ENCODE measurements at regions not wholly inside any gene's neighbourhood (a gene's known extent, or its start where the extent isn't known, plus 50 kb on each side); places are given as distances from the start of the nearest gene placed in this dataset.

DNA sequence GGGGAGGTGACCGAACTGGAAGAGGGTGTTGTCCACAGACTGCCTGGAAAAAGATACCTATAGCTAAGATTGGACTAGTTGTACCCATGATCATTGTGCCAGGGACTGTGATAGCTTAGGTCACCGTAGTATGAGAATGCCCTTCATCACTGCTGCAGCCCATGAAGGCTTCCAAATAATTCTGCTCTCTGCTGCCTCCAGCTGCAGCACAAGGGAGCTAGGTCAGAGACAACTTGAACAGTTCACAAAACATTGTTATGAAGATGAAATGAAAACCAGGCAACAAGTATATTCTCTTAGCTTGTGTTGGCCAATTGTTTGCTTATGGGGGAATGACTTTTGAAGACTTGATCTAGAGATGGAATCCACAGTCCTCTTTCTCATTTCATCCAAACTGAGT is 246.7 kb downstream of the MRPL39 start:
- Histone ChIP-seq H3K36me3 (no peaks in the 10 kb centered on the region), H3K4me1 (peaks cover 11% of the 10 kb centered on the region), H3K27me3 (no peaks in the 10 kb centered on the region), H3K9me3 (no peaks in the 10 kb centered on the region), H3K4me3 (ENCODE audit: low read depth, low read length) (no peak overlapping the region)
- DNase-seq = no peak
- TF ChIP-seq, protein P1, sequence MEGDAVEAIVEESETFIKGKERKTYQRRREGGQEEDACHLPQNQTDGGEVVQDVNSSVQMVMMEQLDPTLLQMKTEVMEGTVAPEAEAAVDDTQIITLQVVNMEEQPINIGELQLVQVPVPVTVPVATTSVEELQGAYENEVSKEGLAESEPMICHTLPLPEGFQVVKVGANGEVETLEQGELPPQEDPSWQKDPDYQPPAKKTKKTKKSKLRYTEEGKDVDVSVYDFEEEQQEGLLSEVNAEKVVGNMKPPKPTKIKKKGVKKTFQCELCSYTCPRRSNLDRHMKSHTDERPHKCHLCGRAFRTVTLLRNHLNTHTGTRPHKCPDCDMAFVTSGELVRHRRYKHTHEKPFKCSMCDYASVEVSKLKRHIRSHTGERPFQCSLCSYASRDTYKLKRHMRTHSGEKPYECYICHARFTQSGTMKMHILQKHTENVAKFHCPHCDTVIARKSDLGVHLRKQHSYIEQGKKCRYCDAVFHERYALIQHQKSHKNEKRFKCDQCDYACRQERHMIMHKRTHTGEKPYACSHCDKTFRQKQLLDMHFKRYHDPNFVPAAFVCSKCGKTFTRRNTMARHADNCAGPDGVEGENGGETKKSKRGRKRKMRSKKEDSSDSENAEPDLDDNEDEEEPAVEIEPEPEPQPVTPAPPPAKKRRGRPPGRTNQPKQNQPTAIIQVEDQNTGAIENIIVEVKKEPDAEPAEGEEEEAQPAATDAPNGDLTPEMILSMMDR (IDR thresholded peaks at IDR 0.05; ENCODE audit: low read depth, low read length) = peak; percentile 52

DNA sequence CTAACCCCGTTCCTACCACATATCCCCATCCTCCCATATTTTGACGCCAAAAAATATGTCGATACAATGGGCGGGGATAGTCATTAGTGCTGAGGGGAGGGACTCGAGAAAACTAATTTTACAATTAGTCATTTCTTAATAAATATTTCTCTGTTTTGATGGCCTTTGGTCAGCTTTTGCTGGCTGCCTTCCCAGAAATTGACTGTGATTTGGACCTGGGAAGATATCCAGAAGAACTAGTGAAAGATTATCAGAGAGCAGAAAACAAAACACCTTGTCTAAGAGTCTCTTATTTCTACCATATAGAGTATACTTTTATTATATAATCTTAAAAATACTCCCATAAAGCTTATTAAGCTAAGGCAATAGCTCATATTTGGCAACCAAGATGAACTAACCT is 247.6 kb downstream of the MRPL39 start:
- H3K27me3 ChIP-seq = no peaks in the 10 kb centered on the region
- H3K36me3 ChIP-seq = no peaks in the 10 kb centered on the region
- DNase-seq = no peak
- no peak overlapping the region for H3K4me3 ChIP-seq (ENCODE audit: low read depth, low read length)
- peaks cover 11% of the 10 kb centered on the region for H3K4me1 ChIP-seq
- TF ChIP-seq, protein P1 (IDR thresholded peaks at IDR 0.05; ENCODE audit: low read depth, low read length) = no peak
- H3K9me3 ChIP-seq = no peaks in the 10 kb centered on the region

DNA sequence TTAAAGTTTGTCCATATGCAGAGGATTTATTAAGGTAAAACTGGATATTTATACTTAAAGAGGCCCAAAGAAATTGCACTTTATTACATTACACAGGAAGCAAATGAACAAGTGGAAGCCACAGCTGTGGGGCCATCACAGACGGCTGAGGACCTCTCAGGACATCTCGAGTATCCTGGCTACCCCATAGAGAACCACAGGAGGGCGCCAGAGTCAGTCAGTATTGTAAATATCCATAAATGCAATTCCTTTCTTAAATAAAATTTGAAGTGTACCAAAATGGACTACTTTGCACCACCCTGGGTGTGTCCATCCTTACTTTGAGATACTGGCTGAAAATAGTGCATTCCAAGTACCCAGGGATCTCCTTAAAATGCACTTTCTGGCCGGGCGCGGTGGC is 257.2 kb downstream of the MRPL39 start:
- no peaks in the 10 kb centered on the region for H3K27me3 ChIP-seq
- DNase-seq = peak; percentile 70

DNA sequence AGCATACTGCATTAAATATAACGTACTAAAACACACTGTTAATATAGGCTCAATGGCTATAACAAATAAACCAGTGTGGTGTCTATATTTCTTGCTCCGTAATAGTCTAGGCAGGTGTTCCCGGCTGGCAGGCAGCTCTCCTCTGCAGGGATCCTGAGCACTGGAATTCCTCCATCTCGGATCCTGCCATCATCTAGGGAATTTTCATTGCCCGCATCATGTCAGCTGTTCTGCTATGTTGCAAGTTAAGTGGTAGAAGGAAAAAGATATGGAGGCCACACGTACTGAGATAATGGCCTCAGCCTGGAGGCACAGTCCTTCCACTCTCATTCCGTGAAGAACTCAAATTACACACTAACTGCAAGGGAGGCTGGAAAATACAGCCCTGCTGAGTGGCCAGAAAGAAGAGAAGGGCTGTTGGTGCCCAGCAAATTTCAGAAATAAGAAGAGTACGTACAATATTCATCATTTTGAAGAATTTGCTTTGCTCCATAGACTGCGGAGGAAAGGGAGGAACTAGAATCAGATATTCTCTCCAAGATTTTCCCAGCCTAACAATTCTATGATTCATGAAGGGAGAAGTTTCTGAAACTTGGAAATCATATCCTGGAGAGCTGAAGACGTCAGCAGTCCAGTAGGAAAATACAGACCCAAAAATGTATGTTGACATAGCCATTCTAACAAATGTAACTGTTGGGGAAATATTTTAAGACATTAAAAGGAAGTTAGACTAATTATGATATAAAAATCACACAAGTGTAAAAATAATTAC is 263.3 kb downstream of the MRPL39 start:
- no peaks in the 10 kb centered on the region for H3K9me3 ChIP-seq
- no peak for DNase-seq
- TF ChIP-seq, protein P1 (IDR thresholded peaks at IDR 0.05; ENCODE audit: low read depth, low read length) = no peak

More for the DNA sequence above, 257.2 kb downstream of the MRPL39 start:
- no peak overlapping the region for H3K4me3 ChIP-seq (ENCODE audit: low read depth, low read length)
- no peaks in the 10 kb centered on the region; the same call in 1 of the 2 replicates for H3K9me3 ChIP-seq
- TF ChIP-seq, protein P1 (IDR thresholded peaks at IDR 0.05; ENCODE audit: low read depth, low read length) = peak; percentile 82
- H3K4me1 ChIP-seq = no peaks in the 10 kb centered on the region; the same call in 1 of the 2 replicates
- no peaks in the 10 kb centered on the region for H3K36me3 ChIP-seq

DNA sequence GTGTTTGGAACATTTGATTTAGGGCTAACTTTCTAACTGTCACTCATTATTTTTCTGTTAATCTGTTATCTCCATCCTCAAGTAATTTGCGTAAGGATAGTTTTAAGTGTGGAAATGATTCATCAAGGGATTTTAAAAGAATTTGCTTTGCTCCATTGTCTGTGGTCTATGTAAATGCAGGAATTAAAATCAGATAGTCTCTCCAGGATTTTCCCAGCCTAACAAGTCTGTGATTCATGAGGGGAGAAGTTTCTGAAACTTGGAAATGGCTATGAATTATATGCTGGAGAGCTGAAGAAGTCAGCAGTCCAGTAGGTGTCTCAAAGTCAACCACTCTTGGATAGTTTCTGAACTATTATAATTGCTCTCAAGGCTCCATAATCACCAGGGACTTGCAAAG is 264.5 kb downstream of the MRPL39 start:
- DNase-seq = no peak
- no peaks in the 10 kb centered on the region for H3K36me3 ChIP-seq
- H3K4me1 ChIP-seq = no peaks in the 10 kb centered on the region
- H3K9me3 ChIP-seq = no peaks in the 10 kb centered on the region
- H3K4me3 ChIP-seq (ENCODE audit: low read depth, low read length) = no peak overlapping the region
- no peaks in the 10 kb centered on the region for H3K27me3 ChIP-seq
- TF ChIP-seq, protein P1 (IDR thresholded peaks at IDR 0.05; ENCODE audit: low read depth, low read length) = no peak

More for the DNA sequence above, 263.3 kb downstream of the MRPL39 start:
- no peaks in the 10 kb centered on the region for H3K4me1 ChIP-seq
- no peaks in the 10 kb centered on the region for H3K27me3 ChIP-seq
- no peak overlapping the region for H3K4me3 ChIP-seq (ENCODE audit: low read depth, low read length)
- H3K36me3 ChIP-seq = no peaks in the 10 kb centered on the region

DNA sequence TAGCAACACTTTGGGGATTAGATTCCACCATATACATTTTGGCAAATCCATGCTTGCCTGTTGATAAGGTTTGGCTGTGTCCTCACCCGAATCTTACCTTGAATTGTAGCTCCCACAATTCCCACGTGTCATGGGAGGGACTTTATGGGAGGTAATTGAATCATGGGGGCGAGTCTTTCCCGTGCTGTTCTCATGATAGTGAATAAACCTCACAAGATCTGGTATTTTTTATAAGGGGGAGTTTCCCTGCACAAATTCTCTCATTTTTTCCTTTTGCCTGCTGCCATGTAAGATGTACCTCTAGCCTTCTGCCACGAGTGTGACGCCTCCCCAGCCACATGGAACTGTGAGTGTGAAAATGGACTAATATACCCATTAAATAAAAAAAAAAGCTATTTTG is 265.3 kb downstream of the MRPL39 start:
- no peaks in the 10 kb centered on the region for H3K4me1 ChIP-seq
- H3K27me3 ChIP-seq = no peaks in the 10 kb centered on the region
- H3K36me3 ChIP-seq = no peaks in the 10 kb centered on the region
- DNase-seq = no peak
- H3K4me3 ChIP-seq (ENCODE audit: low read depth, low read length) = no peak overlapping the region
- TF ChIP-seq, protein P1 (IDR thresholded peaks at IDR 0.05; ENCODE audit: low read depth, low read length) = no peak
- H3K9me3 ChIP-seq = no peaks in the 10 kb centered on the region
